GM21825 (cell line): ENCODE measurements at regions not wholly inside any gene's neighbourhood (a gene's known extent, or its start where the extent isn't known, plus 50 kb on each side); places are given as distances from the start of the nearest gene placed in this dataset.
"Not testable (repeated sequence)": the region's sequence is repeated elsewhere in the genome, so short reads cannot be mapped to it uniquely, and the experiment has no call there.

Experiments
- ATAC-seq: cut with Tn5 transposase; IDR thresholded peaks from one replicate; pipeline ENCODE4 v1.9.1; 2021; ENCODE audit warnings: mild to moderate bottlenecking, moderate library complexity; ENCODE audit not compliant: unreplicated experiment

DNA sequence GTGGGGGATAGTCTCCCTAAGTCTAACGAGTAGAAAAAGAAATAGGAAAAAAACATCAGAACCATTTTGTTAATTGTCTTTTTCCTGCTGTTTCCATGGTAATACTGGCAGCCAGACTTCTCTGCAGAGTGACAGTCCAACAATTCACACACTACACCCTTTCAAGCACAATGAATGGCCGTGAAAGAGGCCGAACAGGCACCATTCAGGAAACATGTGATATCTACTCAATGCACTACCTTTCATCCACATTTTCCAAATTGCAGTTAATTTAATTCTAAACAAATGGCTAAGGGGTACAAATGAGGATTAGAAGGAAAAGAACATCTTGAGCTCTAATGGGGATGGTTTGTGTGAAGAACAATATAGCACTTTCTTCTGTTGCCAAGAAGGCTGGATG lies 358.5 kb upstream of the ANKRD30A start:
- no peak for ATAC-seq

GRCh38 chr10:36766415-36766810 lies 359.0 kb upstream of the ANKRD30A start:
- ATAC-seq: no peak

DNA sequence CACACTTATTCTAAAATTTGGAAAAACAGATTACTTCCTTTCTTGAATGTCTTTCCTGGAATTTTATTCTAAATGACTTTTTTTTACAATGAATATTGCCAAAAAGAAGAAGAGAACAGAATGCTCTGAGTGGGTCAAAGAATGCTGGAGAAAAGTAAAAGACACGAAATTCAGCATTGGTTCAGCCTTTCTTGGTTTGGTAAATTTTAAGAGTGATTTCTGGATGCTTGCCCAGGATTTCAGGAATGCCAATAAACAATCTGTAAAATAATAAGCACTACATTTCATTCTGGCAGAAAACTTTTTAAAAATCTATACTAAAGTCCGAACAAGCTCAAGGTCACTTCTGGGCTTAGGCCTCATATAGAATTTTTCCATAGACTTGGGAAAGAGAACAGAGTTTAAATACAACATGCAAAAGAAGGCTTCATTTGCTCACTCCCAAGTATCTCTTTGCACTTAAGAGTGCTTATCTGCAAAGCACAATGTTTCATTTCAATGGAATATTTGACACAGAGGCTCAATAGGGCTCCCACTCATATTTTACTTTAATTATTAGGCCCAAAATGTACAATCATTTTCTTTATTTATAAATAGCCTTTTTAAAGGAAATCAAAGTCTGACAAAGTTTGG lies 359.5 kb upstream of the ANKRD30A start:
- ATAC-seq: no peak

- ATAC-seq: no peak
These were observed 360.6 kb upstream of the ANKRD30A start for GRCh38 chr10:36764823-36765222.

DNA sequence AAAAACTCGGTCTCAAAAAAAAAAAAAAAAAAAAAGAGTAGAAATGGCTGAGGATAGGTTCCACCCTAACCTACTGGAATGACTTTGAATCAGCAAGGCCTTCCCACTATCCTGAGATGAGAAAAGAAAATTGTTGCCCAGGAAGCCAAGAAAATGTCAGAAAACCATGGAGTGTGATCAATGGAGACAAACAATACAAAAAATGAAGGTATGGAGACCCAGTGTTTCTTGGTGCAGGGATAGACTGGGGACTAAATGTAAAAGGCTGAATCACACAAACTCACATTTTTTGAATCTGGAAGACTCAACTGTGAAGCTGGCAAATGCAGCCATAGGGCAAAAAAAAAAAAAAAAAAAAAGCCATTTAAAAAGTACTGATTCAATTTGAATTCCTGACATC lies 364.3 kb upstream of the ANKRD30A start:
- no peak for ATAC-seq

DNA sequence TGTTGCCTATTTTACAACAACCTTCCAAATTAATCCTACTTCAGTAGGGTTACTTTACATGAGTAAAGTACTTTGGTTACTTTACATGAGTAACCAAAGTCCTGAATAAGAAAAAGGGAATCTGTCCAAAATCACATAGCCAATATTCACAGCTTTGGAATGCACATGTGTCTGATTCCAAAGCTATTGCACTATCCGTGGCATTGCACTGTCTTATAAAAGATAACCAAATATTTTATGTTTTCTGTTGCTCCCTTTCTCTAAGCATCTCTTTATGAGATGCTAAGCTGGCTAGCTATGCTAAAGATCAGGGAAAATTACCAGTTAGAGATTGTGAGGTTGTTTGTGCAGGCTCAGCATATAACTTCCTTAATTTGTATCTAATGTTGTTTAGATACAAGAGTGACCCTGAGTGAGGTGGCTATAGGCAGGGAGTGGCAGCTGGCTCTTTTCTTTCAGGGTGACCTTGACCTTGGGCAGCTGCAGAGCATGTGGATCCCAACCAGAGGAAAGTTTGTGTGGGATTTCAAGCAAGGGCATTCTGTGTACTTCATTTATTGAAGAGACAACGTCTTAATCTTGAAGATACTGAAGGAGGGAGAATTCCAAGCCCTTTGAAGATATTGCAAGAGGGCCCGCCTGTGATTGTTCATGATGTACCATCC lies 366.1 kb upstream of the ANKRD30A start:
- ATAC-seq: no peak

GRCh38 chr10:36748128-36748871 lies 377.1 kb upstream of the ANKRD30A start:
- ATAC-seq: no peak

- no peak for ATAC-seq
These were observed 385.4 kb upstream of the ANKRD30A start for GRCh38 chr10:36739884-36740445.

- ATAC-seq: no peak
These were observed 386.5 kb upstream of the ANKRD30A start for GRCh38 chr10:36738738-36739431.

DNA sequence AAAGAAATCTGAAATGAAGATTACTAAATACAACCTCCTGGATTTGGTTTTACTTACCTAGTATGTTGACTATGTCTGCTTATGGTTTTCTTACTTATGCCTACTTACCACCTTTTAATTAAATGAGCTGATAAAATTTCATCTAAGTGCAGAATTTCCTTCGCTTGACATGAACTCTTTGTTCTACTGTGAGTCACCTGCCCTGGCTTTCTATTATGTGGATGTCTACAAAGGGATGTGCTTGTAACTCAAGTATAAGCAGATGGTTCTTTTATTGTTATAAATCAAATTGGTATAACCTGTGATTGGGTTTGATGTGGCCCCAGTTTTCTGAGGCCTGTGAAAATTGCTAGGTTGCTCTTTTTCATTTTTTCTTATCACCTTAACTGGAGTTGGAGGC lies 389.1 kb upstream of the ANKRD30A start:
- no peak for ATAC-seq

- ATAC-seq: not testable (repeated sequence)
These were observed 390.8 kb upstream of the ANKRD30A start for GRCh38 chr10:36734590-36734989.

DNA sequence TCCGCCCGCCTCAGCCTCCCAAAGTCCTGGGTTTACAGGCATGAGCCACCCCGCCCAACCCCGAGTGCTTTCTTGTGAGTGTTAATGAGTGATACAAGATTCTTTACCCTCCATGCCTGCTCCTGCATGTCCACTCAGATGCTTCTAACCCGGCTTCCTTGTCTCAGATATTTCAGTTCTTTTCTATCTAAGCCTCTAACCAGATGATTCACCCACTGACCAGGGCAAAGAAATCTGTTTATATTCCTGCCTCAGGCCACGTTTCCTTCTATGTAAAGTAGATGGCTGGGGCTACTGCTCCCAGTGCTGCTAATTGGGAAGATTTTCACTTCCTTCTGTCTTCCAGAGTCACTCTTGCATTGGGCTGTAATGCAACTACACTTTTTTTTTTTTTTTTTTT lies 395.1 kb upstream of the ANKRD30A start:
- ATAC-seq: no peak

DNA sequence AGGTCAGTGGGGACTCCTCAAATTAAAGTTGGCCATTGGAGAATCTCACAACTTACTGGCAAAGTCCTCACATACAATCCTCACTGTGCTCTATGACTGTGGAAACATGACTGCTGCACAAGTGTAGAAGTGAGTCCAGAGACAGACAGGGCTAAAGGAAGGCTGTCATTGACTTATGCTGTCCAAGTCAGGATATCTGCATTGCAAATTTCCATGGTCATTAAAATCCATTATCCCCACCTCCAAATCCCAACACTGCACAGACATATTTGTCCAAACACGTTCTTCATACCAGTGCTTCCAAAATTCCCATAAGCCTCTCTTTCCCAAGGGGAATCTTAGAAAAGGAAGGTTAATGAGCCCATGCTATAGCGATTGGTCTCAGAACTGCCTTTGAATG lies 396.8 kb upstream of the ANKRD30A start:
- no peak for ATAC-seq

DNA sequence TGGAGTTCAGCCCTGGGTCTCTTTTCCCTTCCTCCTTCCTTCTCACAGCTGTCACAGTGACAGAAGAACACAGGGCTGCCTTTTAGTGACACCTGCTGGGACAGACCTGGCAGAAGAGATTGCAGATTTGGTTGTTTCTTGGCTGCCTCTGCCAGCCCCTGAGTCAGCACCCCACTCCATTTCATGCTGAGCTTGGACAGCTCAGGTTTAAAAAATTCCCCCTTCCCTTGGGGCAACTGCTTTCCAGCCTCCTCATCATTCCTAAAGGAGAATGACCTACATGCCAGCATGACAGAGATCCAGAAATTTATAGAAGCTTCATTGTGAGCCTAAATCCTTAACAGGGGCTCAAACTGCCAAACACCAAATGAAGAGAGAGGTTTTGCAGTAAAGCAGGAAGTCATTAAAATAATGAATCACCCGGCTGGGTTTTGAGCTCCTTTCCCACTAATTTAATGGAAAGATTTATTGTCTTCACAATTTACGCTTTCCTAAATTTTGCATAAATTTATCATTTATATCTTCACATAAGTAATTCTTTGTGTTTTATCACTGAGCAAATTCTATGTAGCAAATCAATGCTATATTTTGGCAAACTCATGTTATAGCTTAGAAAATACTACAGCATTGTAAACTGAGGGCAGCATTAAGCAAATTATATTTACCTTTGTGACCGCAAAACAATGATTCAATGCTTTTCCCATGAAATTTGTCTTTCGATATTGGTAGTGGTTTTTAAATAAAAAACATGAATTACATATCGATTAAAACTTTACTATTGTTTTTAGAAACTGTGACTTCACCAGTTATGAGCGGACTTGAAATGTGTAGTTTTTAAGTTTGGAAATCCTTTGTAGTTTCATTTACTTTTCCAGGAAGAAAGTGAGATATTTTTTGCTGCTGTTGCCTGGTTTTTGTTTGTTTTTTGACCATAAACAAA lies 399.5 kb upstream of the ANKRD30A start:
- no peak for ATAC-seq

DNA sequence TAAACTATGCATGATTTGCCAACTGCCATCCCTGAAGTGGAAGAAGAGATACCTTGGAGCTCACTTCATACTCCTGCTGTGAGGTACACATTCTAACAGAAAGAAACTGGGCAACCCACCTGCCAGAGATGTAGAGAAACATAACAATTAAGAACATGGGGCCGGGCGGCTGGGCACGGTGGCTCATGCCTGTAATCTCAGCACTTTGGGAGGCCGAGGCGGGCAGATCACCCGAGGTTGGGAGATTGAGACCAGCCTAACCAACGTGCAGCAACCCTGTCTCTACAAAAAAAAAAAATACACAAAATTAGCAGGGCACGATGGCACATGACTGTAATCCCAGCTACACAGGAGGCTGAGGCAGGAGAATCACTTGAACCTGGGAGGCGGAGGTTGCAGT lies 402.6 kb upstream of the ANKRD30A start:
- no peak for ATAC-seq

DNA sequence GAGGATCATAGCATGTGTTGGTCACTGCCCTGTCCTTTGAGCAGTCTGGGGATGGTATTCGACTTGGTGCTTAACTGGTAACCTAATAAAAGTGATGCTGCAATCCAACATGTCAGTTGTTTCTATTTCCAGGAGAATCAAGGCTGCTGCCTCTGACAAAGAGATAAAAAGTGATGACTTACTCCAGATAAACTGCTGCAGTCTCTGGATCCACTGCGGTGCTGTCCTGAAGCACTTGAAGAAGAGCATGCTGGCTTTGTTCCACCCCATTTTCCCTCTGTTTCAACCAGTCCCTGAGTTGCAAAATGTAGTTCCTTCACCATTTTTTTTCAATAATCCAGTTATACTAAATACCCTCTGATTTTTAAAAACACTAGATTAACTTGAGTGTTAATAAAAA lies 403.5 kb upstream of the ANKRD30A start:
- no peak for ATAC-seq

DNA sequence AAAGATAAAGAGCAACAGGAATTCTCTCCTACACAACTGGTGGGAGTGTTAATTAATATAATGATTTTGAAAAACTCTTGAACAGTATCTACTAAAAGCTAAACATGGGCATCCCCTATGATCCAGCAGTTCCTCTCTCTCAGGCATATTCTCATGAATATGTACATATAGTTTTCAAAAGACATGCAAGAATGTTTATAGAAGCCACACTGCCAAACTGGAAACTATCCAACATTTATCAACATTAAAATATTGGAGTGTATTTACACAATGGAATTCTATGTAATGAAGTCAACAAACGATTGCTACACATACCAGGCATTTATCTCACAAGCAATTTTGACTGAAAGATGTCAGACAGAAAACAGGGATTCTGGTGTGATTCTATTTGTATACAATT lies 404.5 kb upstream of the ANKRD30A start:
- no peak for ATAC-seq

GRCh38 chr10:36717118-36717517 lies 408.3 kb upstream of the ANKRD30A start:
- ATAC-seq: no peak

DNA sequence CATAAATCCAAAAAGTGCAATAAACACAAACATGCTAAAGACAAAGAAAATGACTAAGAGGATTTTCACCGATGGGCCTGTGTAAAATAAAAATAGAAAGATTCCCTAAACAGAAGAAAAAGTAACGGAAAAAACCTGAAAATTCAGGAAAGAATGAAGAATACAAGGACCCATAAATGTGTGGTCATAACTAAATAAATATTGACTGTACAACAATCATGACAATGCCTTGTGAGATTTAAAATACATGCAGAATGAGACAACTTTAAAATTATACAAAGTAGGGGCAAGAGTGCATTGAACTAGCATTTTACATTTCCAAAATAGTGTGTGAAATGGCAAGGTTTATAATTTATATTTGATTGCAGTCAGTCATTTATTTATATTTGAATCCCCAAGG lies 409.1 kb upstream of the ANKRD30A start:
- ATAC-seq: no peak

GRCh38 chr10:36712695-36713094 lies 412.7 kb upstream of the ANKRD30A start:
- no peak for ATAC-seq
